GM23338 (cell line): ENCODE measurements at regions not wholly inside any gene's neighbourhood (a gene's known extent, or its start where the extent isn't known, plus 50 kb on each side); places are given as distances from the start of the nearest gene placed in this dataset.

ENCODE experiments used
- ATAC-seq: fragments of 200-7000 bp; cut with Tn5 transposase; 3 replicates; pipeline ENCODE4 v1.9.1; 2020
- DNase-seq: peaks from one replicate; pipeline ENCODE4 v3.0.0-alpha.2; 2015; ENCODE audit warnings: low spot score
- H2AFZ ChIP-seq: fragments of 200-600 bp; sonication (generic); 2 replicates; pipeline ENCODE4 v1.8.0; 2016; ENCODE audit warnings: antibody characterized with exemption, mild to moderate bottlenecking, moderate library complexity
- H3F3A ChIP-seq: fragments of 200-600 bp; sonication (generic); replicated peaks from 2 replicates; pipeline ENCODE4 v1.8.0; 2017; ENCODE audit warnings: antibody characterized with exemption, mixed run types, low read depth
- H3K27ac ChIP-seq: fragments of 200-600 bp; sonication (generic); 2 replicates; pipeline ENCODE4 v1.6.1; 2016; ENCODE audit warnings: low read depth
- H3K27me3 ChIP-seq: fragments of 200-600 bp; sonication (generic); 2 replicates; pipeline ENCODE4 v1.8.0; 2016; ENCODE audit warnings: mild to moderate bottlenecking, mixed run types, moderate library complexity; ENCODE audit not compliant: insufficient read depth
- H3K36me3 ChIP-seq: fragments of 200-600 bp; sonication (generic); 2 replicates; pipeline ENCODE4 v1.8.0; 2016; ENCODE audit warnings: mild to moderate bottlenecking; ENCODE audit not compliant: insufficient read depth
- H3K4me1 ChIP-seq: fragments of 200-600 bp; sonication (generic); 2 replicates; pipeline ENCODE4 v1.8.0; 2016; ENCODE audit warnings: mild to moderate bottlenecking, moderate library complexity; ENCODE audit not compliant: insufficient read depth
- H3K4me2 ChIP-seq: fragments of 200-600 bp; sonication (generic); 2 replicates; pipeline ENCODE4 v1.7.1; 2017; ENCODE audit warnings: mixed run types
- H3K4me3 ChIP-seq: fragments of 200-600 bp; sonication (generic); 2 replicates; pipeline ENCODE4 v1.6.1; 2016; ENCODE audit warnings: mixed run types
- H3K79me2 ChIP-seq: fragments of 200-600 bp; sonication (generic); replicated peaks from 2 replicates; pipeline ENCODE4 v1.8.0; 2017; ENCODE audit warnings: mild to moderate bottlenecking; ENCODE audit not compliant: insufficient read depth
- H3K9me2 ChIP-seq: fragments of 200-600 bp; sonication (generic); 2 replicates; pipeline ENCODE4 v1.8.0; 2017; ENCODE audit not compliant: insufficient read depth
- H4K20me1 ChIP-seq: fragments of 200-600 bp; sonication (generic); replicated peaks from 2 replicates; pipeline ENCODE4 v1.8.0; 2017; ENCODE audit warnings: mild to moderate bottlenecking; ENCODE audit not compliant: insufficient read depth
- H3K27ac Mint-ChIP-seq: 2 replicates; pipeline ENCODE4 v1.8.0; 2020; ENCODE audit warnings: inconsistent platforms, mild to moderate bottlenecking, moderate library complexity, mixed read lengths
- H3K27me3 Mint-ChIP-seq: 3 replicates; pipeline ENCODE4 v1.8.0; 2022; ENCODE audit warnings: low read depth, mild to moderate bottlenecking, moderate library complexity, mixed read lengths, inconsistent platforms; ENCODE audit not compliant: insufficient read depth, poor library complexity
- H3K36me3 Mint-ChIP-seq: 3 replicates; pipeline ENCODE4 v1.8.0; 2021; ENCODE audit warnings: low read depth, mild to moderate bottlenecking, inconsistent platforms, moderate library complexity, mixed read lengths
- H3K4me1 Mint-ChIP-seq: 3 replicates; pipeline ENCODE4 v1.8.0; 2020; ENCODE audit warnings: mild to moderate bottlenecking, inconsistent platforms, mixed read lengths
- H3K4me3 Mint-ChIP-seq: 3 replicates; pipeline ENCODE4 v1.8.0; 2021; ENCODE audit warnings: moderate library complexity, mild to moderate bottlenecking, inconsistent platforms, mixed read lengths
- H3K9me3 Mint-ChIP-seq: 3 replicates; pipeline ENCODE4 v1.8.0; 2020; ENCODE audit warnings: moderate library complexity, mild to moderate bottlenecking, inconsistent platforms, mixed read lengths
- CREB1 ChIP-seq: fragments of 250-450 bp; sonication (Bioruptor Pico); IDR thresholded peaks from 2 replicates; pipeline ENCODE4 v1.5.0; 2020; ENCODE audit warnings: low read depth, mild to moderate bottlenecking, moderate library complexity
- CTCF ChIP-seq, 2 experiments: fragments of 200-600 bp in 1 of 2; sonication (generic) in 1 of 2; conservative IDR thresholded peaks; 2 replicates each; pipeline versions ENCODE4 v1.5.1 to v1.6.1; 2016 to 2017; ENCODE audit warnings: antibody characterized with exemption in 2 of 2, low read depth in 2 of 2, mild to moderate bottlenecking in 2 of 2, moderate library complexity in 1 of 2
- ETS1 ChIP-seq: IDR thresholded peaks from 2 replicates; pipeline ENCODE4 v1.6.1; 2016; ENCODE audit warnings: antibody characterized with exemption
- EZH2 ChIP-seq: fragments of 200-600 bp; sonication (generic); IDR thresholded peaks from one replicate; pipeline ENCODE4 v1.8.0; 2017; ENCODE audit warnings: antibody characterized with exemption, mild to moderate bottlenecking, low read depth; ENCODE audit not compliant: unreplicated experiment
- EZH2phosphoT487 ChIP-seq: fragments of 200-600 bp; sonication (generic); IDR thresholded peaks from one replicate; pipeline ENCODE4 v1.8.1; 2018; ENCODE audit warnings: antibody characterized with exemption; ENCODE audit not compliant: unreplicated experiment
- JUNB ChIP-seq: IDR thresholded peaks from one replicate; pipeline ENCODE4 v1.6.1; 2016; ENCODE audit warnings: antibody characterized with exemption; ENCODE audit not compliant: unreplicated experiment
- NANOG ChIP-seq: IDR thresholded peaks from 2 replicates; pipeline ENCODE4 v1.6.1; 2016; ENCODE audit warnings: antibody characterized with exemption, borderline replicate concordance
- POLR2AphosphoS5 ChIP-seq: IDR thresholded peaks from 2 replicates; pipeline ENCODE4 v1.6.1; 2016; ENCODE audit warnings: antibody characterized with exemption, low read depth
- STAT1 ChIP-seq: IDR thresholded peaks from one replicate; pipeline ENCODE4 v1.6.1; 2016; ENCODE audit warnings: antibody characterized with exemption; ENCODE audit not compliant: unreplicated experiment
- ZNF114 ChIP-seq: fragments of 250-450 bp; sonication (Bioruptor Pico); IDR thresholded peaks from 2 replicates; pipeline ENCODE4 v1.5.0; 2020; ENCODE audit warnings: mild to moderate bottlenecking, moderate library complexity
- ZNF331 ChIP-seq: fragments of 250-450 bp; sonication (Bioruptor Pico); IDR thresholded peaks from 2 replicates; pipeline ENCODE4 v1.5.0; 2020; ENCODE audit warnings: low read depth, mild to moderate bottlenecking, moderate library complexity
- ZNF462 ChIP-seq: fragments of 250-450 bp; sonication (Bioruptor Pico); IDR thresholded peaks from 2 replicates; pipeline ENCODE4 v1.5.0; 2020; ENCODE audit warnings: mild to moderate bottlenecking, moderate library complexity
- TF ChIP-seq, protein P1 (sequence below): IDR thresholded peaks from one replicate; pipeline ENCODE4 v1.6.1; 2018; ENCODE audit warnings: antibody characterized with exemption; ENCODE audit not compliant: unreplicated experiment

DNA sequence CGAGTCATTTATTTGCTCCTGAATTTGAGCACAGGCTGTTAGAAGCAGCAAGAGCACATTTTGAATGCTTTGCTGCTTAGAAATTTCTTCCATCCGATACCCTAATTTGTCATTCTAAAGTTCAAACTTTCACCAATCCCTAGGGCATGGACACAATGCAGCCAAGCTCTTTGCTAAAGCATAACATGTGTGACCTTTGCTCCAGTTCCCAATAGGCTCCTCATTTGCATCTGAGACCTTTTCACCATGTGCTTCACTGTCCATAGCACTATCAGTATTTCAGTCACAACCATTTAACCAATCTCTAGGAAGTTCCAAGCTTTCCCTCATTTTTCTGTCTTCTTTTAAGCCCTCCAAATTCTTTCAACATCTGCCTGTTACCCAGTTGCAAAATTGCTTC lies 1333.1 kb downstream of the SI start:
- Mint-ChIP-seq H3K4me1 (no peaks in the 10 kb centered on the region), H3K9me3 (peaks cover 19% of the 10 kb centered on the region), H3K4me3 (no peak overlapping the region), H3K36me3 (peaks cover 14% of the 10 kb centered on the region; the same call in 2 of the 3 replicates), H3K27ac (no peak overlapping the region), H3K27me3 (no peaks in the 10 kb centered on the region)
- DNase-seq (no peak), ATAC-seq (no peak)
- no peaks in the 10 kb centered on the region for H3K36me3 ChIP-seq
- H3K27ac ChIP-seq = no peak overlapping the region
- H3K4me1 ChIP-seq = no peaks in the 10 kb centered on the region
- no peak overlapping the region for H3K4me3 ChIP-seq
- no peaks in the 10 kb centered on the region for H4K20me1 ChIP-seq
- no peaks in the 10 kb centered on the region for H3K79me2 ChIP-seq
- 0 out of 2 replicates have a peak, but pooled peaks cover 2% of the 10 kb centered on the region for H3K9me2 ChIP-seq
- H3K4me2 ChIP-seq = no peak overlapping the region
- no peaks in the 10 kb centered on the region for H3K27me3 ChIP-seq
- peak overlapping the region; percentile 59; the same call in 1 of the 2 replicates for H2AFZ ChIP-seq
- H3F3A ChIP-seq = no peaks in the 10 kb centered on the region
- TF ChIP-seq CTCF (conservative IDR thresholded peaks at IDR 0.05; ENCODE audit: low read depth in 2 of 2) (no peak), POLR2AphosphoS5 (no peak), JUNB (no peak), STAT1 (no peak), NANOG (no peak), ZNF331 (CRISPR knock-in tag) (no peak), ZNF114 (CRISPR knock-in tag) (no peak), EZH2 (no peak), EZH2phosphoT487 (no peak), CREB1 (no peak), ETS1 (no peak), ZNF462 (CRISPR knock-in tag) (no peak)
- TF ChIP-seq, protein P1, sequence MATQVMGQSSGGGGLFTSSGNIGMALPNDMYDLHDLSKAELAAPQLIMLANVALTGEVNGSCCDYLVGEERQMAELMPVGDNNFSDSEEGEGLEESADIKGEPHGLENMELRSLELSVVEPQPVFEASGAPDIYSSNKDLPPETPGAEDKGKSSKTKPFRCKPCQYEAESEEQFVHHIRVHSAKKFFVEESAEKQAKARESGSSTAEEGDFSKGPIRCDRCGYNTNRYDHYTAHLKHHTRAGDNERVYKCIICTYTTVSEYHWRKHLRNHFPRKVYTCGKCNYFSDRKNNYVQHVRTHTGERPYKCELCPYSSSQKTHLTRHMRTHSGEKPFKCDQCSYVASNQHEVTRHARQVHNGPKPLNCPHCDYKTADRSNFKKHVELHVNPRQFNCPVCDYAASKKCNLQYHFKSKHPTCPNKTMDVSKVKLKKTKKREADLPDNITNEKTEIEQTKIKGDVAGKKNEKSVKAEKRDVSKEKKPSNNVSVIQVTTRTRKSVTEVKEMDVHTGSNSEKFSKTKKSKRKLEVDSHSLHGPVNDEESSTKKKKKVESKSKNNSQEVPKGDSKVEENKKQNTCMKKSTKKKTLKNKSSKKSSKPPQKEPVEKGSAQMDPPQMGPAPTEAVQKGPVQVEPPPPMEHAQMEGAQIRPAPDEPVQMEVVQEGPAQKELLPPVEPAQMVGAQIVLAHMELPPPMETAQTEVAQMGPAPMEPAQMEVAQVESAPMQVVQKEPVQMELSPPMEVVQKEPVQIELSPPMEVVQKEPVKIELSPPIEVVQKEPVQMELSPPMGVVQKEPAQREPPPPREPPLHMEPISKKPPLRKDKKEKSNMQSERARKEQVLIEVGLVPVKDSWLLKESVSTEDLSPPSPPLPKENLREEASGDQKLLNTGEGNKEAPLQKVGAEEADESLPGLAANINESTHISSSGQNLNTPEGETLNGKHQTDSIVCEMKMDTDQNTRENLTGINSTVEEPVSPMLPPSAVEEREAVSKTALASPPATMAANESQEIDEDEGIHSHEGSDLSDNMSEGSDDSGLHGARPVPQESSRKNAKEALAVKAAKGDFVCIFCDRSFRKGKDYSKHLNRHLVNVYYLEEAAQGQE = no peak
